ENCODE measurements at regions not wholly inside any gene's neighbourhood (a gene's known extent, or its start where the extent isn't known, plus 50 kb on each side); places are given as distances from the start of the nearest gene placed in this dataset.
A peak's percentile ranks its signal among the peaks of the same experiment; 100 is the strongest.
"Not testable (repeated sequence)": the region's sequence is repeated elsewhere in the genome, so short reads cannot be mapped to it uniquely, and the experiment has no call there.

GRCh38 chr6:48994811-48995210 lies 468.2 kb downstream of the MMUT start:
- no peak for DNase-seq (ENCODE audit: low read depth)

DNA sequence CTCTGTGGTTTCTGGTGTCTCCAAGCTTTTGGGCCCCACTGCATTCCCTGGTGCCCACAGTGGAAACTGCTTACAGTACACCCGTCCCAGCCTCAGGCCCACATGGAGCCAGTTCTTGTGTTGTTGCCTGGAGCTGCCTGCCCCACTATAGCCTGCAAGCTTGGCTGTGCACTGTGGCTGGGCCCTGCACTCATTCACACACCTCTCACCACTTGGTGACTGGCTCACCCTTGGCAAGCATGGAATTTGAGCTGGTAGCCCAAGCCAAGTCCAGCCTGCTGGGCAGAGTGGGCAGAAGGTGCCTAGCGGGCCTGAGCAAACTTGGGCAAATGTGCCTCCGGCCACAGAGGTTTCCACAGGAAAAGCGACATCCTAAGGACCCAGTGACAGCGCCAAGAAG lies 472.3 kb downstream of the MMUT start:
- no peak for DNase-seq (ENCODE audit: low read depth)

DNA sequence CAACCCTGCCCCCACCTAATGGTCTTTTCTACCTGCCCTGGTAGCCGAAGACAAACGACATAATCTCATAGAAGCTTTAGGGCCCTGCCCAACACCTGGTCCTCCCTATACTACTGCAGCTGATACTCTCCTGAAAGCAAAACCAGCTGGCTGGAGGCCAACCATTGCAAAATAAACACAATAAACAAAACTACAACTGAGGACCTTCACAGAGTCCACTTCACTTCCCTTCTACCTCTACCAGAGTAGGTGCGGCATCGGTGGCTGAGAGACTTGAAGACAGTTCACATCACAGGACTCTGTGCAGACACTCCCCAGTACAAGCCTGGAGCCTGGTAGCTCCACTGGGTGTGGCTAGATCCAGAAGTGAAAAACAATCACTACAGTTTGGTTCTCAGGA lies 476.2 kb downstream of the MMUT start:
- no peak for DNase-seq (ENCODE audit: low read depth)

DNA sequence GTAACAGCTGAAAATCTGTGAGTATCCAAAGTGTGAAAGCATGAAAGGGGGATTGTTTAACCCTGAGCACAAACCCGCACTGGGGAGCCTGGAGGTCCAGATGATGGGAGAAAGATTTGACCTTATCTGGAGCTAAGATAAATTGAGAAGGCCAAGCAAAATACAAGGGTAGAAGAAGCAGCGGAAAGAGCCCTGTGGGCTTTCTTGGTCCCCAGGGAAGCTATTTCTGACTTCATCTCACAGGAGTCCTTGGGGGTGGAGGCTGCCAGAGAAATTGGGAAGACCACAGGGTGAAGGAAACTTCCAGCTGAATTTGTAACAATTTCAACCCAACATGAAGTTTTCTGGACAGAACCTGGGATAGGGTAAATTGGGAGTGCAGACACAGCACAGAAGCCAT lies 476.9 kb downstream of the MMUT start:
- DNase-seq (ENCODE audit: low read depth): no peak

- DNase-seq (ENCODE audit: low read depth): no peak
Measured at GRCh38 chr6:48985025-48985424, 478.0 kb downstream of the MMUT start.

- DNase-seq (ENCODE audit: low read depth): not testable (repeated sequence)
Measured at GRCh38 chr6:48983968-48984367, 479.1 kb downstream of the MMUT start.

- DNase-seq (ENCODE audit: low read depth): no peak
Measured at GRCh38 chr6:48983377-48983776, 479.7 kb downstream of the MMUT start.

DNA sequence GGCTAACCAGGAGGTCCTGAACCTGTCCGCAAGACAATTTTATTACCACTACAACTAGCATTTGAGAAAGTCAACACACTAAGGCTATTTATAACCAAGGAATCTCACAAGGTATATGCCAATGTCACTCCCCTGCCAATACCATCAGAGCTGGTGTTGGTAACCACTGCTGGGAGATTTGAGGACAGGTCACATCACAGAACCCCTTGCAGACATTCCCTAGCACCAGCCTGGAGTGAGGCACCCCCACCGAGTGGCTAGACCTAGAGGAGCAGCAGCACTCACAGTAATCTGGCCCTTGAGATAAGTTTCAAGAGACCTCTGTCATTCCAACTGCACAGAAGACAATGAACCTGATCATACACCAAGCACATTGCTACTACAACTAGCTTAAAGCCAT lies 483.2 kb downstream of the MMUT start:
- no peak for DNase-seq (ENCODE audit: low read depth)

DNA sequence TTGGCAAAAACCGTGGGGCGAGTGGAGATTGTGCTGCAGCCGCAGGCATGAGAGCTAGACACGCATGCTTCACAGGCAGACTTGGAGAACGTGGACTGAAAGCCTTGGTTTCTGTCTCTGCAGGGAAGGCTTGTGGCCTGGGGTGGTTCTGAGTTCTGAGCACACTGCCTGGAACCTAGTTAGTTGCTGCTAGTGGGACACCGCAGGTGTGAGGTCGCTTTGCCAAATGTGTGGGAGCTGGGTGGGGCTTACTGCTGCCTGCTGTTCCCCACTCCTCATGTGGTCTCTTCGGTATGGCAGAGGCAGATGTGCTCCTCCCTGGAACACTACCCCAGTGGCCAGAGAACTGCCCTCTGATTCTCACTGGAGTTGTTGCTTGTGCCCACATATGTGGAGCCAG lies 484.0 kb downstream of the MMUT start:
- no peak for DNase-seq (ENCODE audit: low read depth)

DNA sequence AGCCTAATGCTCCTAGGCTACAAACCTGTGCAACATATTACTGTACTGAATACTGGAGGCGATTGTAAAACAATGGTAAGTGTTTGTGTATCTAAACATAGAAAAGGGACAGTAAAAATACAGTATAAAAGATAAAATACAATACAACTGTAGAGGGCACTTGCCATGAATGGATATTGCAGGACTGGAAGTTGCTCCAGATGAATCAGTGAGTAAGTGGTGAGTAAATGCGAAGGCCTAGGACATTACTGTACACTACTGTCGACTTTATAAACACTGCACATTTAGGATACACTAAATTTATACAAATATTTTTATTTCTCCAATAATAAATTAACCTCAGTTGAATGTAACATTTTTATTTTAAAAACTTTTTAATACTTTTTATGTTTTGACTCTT lies 485.0 kb downstream of the MMUT start:
- no peak for DNase-seq (ENCODE audit: low read depth)

GRCh38 chr6:48977573-48977972 lies 485.5 kb downstream of the MMUT start:
- no peak for DNase-seq (ENCODE audit: low read depth)

DNA sequence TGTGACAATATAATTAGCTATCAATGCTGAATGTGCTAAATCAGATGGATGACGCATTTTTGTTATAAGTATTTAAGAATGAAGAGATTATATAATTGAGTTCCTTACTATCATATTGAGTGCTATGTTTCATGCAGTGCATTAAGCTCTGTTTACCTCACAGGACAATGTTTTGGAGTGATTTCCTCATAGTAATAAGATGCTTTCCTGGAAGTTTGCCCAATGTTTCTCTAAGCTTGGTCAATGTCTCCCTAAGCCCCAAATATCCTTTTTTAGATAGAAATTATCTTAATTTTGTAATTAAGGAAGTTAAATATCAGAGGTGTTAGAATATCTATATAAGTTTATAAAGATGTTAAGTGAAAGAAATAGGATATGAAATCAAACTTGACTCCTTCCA lies 489.6 kb downstream of the MMUT start:
- no peak for DNase-seq (ENCODE audit: low read depth)

GRCh38 chr6:48961781-48962415 lies 501.2 kb downstream of the MMUT start:
- DNase-seq (ENCODE audit: low read depth): no peak

- no peak for DNase-seq (ENCODE audit: low read depth)
Measured at GRCh38 chr6:48959251-48960060, 503.6 kb downstream of the MMUT start.

GRCh38 chr6:48957781-48958180 lies 505.3 kb downstream of the MMUT start:
- DNase-seq (ENCODE audit: low read depth): peak; percentile 5

DNA sequence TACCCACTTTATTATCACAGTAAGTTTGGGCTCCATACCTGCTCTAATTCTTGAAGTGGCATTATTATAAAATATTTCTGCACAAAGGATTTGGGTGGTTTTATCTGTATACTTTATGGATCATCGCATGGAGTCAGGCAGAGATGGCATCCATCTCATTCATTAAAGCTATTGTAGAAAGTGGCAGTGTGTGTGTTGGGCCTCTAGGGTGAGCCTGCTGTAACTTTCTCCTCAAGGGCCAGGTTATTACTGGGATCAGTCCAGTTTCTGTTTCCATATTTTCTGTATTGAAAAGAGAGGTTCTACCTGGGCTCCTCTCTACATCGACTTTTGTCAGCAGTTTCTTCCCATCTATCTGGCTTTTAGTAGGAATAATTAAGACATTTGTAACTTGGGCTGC lies 511.1 kb downstream of the MMUT start:
- no peak for DNase-seq (ENCODE audit: low read depth)

DNA sequence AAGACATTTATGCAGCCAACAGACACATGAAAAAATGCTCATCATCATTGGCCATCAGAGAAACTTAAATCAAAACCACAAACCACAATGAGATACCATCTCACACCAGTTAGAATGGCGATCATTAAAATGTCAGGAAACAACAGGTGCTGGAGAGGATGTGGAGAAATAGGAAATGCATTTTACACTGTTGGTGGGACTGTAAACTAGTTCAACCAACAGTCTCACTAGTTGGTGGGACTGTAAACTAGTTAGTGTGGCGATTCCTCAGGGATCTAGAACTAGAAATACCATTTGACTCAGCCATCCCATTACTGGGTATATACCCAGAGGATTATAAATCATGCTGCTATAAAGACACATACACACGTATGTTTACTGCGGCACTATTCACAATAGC lies 518.8 kb downstream of the MMUT start:
- DNase-seq (ENCODE audit: low read depth): not testable (repeated sequence)

GRCh38 chr6:48933136-48933535 lies 529.9 kb downstream of the MMUT start:
- no peak for DNase-seq (ENCODE audit: low read depth)

- no peak for DNase-seq (ENCODE audit: low read depth)
Measured at GRCh38 chr6:48928937-48929336, 534.1 kb downstream of the MMUT start.

- DNase-seq (ENCODE audit: low read depth): no peak
Measured at GRCh38 chr6:48922837-48923236, 540.2 kb downstream of the MMUT start.

GRCh38 chr6:48919555-48919954 lies 543.5 kb downstream of the MMUT start:
- DNase-seq (ENCODE audit: low read depth): no peak

- DNase-seq (ENCODE audit: low read depth): no peak
Measured at GRCh38 chr6:48917233-48917632, 545.8 kb downstream of the MMUT start.

DNA sequence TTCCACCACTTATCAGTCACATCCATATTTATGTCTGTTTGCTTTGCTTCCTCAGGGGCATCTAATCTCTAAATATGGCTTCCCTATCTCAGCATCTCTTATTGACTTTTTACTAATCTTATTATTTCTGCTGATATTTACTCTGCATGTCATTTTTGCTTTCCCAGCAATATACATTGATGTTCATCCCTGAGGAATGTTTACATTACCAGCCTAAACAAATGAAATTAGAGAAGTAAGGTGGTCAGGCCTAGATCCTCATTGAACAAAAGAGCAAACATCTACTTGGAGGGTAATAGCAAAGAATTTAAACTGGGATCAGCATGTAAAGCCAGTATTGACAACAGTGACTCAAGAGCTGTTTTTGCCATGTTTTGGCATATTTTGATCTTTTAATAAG lies 546.4 kb downstream of the MMUT start:
- DNase-seq (ENCODE audit: low read depth): no peak

GRCh38 chr6:48915591-48915990 lies 547.5 kb downstream of the MMUT start:
- DNase-seq (ENCODE audit: low read depth): no peak

All from GM04503 (cell line).